ENCODE measurements at regions not wholly inside any gene's neighbourhood (a gene's known extent, or its start where the extent isn't known, plus 50 kb on each side); places are given as distances from the start of the nearest gene placed in this dataset.

DNA sequence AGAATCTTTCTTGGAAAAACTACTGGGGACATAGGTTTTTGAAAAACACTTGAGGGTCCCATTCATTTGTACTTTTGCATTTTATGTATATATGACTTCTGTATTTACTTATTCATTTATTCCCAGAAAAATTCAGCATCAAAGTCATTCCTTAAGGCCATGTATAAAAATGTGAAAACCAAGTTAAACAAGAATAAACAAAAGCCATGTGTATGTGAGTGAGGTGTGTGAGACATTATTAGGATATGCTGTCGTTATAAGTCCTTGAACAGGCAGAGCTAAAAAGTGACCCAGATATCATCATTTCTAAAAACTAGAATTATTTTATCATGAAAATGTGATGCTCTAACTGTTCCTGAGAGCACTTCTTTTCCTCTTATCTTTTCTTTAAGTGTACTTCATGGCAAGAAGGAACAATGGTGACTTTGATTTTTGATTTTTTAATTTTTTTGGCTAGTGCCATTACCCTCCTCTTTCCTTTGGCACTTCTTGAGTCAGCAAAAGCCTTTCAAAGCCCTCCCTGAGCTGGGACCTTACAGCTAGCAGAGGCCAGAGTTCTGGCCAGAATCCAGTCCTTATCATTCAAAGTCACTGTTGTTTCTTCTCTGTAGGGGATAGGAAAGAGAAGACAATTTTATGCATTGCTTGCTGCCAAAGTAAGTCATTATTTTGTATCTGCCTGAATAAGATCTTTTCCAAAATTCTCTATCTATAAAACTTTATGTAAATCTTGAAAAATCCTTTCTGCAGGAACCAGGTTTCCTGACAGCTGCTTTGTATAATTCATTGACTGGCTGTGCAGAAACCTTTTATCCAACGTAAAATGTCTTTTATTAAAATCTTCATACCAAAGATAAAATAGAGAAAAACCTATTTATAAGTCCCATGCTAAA lies 419.7 kb upstream of the PRICKLE1 start:
- TF ChIP-seq CTCF (IDR thresholded peaks at IDR 0.05; ENCODE audit: poor library complexity), result no peak
- no peak for TF ChIP-seq EZH2 (IDR thresholded peaks at IDR 0.05; ENCODE audit: borderline replicate concordance)
